ENCODE measurements at regions not wholly inside any gene's neighbourhood (a gene's known extent, or its start where the extent isn't known, plus 50 kb on each side); places are given as distances from the start of the nearest gene placed in this dataset.

DNA sequence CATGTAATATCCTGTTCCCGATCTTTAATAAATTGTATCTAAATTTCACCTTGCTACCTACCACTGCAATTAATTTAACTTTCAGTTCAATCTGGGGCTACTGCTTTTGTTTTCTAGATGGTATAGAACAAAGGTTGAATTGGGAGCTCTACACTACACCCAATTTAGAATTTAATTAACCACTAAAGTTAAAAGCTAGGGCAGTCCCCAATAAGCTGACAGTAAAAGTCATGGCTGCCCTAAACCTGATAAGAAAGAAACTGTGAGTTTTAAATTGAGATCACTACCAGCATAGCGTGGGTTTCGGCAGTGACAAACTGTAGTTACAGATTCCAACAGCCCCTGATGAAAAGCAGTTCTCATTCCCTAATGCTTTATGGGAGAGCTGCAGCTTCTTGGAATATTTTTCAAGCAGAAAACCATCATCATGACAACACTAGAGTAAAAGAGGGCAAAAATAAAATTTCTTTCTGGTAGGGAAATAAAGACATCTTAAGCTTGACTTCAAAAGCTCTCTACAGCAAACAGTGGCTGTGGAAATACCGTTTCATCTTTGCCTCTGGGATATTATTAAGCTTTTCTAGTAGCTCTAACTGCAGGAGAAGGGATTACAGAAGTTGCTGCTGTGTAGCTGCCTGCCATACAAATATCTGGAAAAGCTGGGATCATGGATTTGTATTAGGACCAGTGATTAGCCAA is 1372.1 kb downstream of the EPHA7 start:
- Mint-ChIP-seq H3K4me3 (no peak overlapping the region), H3K27me3 (no peaks in the 10 kb centered on the region), H3K9me3 (peaks cover 3% of the 10 kb centered on the region), H3K36me3 (ENCODE audit: low read depth) (no peaks in the 10 kb centered on the region), H3K27ac (no peak overlapping the region), H3K4me1 (ENCODE audit: low read depth) (no peaks in the 10 kb centered on the region)
- DNase-seq: no peak
- intact Hi-C loops (cut with micrococcal nuclease): no loop called here
- TF ChIP-seq, protein P1, sequence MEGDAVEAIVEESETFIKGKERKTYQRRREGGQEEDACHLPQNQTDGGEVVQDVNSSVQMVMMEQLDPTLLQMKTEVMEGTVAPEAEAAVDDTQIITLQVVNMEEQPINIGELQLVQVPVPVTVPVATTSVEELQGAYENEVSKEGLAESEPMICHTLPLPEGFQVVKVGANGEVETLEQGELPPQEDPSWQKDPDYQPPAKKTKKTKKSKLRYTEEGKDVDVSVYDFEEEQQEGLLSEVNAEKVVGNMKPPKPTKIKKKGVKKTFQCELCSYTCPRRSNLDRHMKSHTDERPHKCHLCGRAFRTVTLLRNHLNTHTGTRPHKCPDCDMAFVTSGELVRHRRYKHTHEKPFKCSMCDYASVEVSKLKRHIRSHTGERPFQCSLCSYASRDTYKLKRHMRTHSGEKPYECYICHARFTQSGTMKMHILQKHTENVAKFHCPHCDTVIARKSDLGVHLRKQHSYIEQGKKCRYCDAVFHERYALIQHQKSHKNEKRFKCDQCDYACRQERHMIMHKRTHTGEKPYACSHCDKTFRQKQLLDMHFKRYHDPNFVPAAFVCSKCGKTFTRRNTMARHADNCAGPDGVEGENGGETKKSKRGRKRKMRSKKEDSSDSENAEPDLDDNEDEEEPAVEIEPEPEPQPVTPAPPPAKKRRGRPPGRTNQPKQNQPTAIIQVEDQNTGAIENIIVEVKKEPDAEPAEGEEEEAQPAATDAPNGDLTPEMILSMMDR (IDR thresholded peaks at IDR 0.05): no peak
- CTCF ChIA-PET: no interaction called here
- POLR2A ChIA-PET: no interaction called here
- no peak for ATAC-seq

DNA sequence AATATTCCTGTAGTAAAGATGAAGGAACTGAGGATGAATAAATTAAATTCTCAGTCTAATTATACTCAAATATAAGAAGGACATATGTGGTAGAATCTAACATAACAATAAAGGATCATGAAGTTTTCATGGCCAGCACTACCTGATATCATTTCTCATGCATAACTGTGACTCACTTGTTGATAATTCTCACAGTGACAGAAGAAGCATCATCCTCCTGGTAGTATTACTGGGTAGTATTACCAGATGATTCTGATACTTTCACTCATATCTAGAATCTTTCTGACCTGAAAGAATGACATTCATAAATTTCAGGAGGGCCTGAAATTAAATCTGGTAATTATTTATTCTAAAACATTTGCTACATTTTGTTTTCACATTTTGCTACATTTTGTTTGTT is 1375.0 kb downstream of the EPHA7 start:
- peaks cover 9% of the 10 kb centered on the region for H3K9me3 Mint-ChIP-seq
- ATAC-seq (no peak), DNase-seq (no peak)
- POLR2A ChIA-PET: no interaction called here
- TF ChIP-seq, protein P1 (IDR thresholded peaks at IDR 0.05): no peak
- no peaks in the 10 kb centered on the region for H3K4me1 Mint-ChIP-seq (ENCODE audit: low read depth)
- H3K36me3 Mint-ChIP-seq (ENCODE audit: low read depth): no peaks in the 10 kb centered on the region
- no peaks in the 10 kb centered on the region for H3K27me3 Mint-ChIP-seq
- H3K27ac Mint-ChIP-seq: no peak overlapping the region
- H3K4me3 Mint-ChIP-seq: no peak overlapping the region
- CTCF ChIA-PET: no interaction called here
- intact Hi-C loops (cut with micrococcal nuclease): no loop called here

DNA sequence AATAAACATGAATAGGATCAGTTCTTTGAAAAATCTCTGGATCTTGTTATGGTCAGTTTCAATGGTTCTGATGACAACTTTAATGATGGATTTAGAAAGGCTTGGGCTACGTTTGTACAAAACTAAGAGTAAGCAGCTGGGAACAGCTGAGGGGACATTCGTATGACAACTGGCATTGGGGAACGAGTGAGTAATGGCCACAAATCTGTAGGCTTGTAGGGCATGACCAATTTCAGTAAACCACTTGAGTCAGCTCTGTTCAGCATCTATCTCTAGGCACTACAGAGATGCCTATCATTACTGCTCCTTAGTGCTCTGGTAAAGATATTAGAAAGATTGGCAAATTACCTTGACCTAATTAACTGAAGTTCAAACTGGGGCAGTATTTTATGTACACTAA is 1375.6 kb downstream of the EPHA7 start:
- no peaks in the 10 kb centered on the region for H3K36me3 Mint-ChIP-seq (ENCODE audit: low read depth)
- no peaks in the 10 kb centered on the region for H3K27me3 Mint-ChIP-seq
- ATAC-seq (no peak), DNase-seq (no peak)
- intact Hi-C loops (cut with micrococcal nuclease): no loop called here
- H3K4me1 Mint-ChIP-seq (ENCODE audit: low read depth): no peaks in the 10 kb centered on the region
- TF ChIP-seq, protein P1 (IDR thresholded peaks at IDR 0.05): no peak
- H3K27ac Mint-ChIP-seq: no peak overlapping the region
- CTCF ChIA-PET: no interaction called here
- POLR2A ChIA-PET: no interaction called here
- no peak overlapping the region for H3K4me3 Mint-ChIP-seq
- peaks cover 9% of the 10 kb centered on the region for H3K9me3 Mint-ChIP-seq

DNA sequence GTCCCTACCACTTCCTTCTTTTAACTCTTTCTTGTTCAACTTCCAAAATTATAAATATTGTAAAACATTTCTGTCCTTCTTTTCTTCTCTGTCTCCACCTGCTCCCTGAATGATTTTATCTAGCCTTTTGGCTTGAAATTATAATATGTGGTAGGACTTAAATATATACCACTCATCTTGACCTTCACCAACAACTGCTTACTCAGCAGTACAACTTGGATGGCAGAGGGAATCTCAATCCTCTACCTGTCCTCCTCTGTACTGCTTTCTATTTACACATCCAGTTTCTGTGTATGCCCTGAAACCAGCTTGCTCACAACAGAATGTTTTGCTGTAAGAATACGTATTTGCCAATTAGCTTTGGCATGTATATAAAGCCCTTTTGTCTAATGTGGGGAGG is 1392.5 kb downstream of the EPHA7 start:
- Mint-ChIP-seq H3K4me3 (no peak overlapping the region), H3K4me1 (ENCODE audit: low read depth) (no peaks in the 10 kb centered on the region), H3K27me3 (no peaks in the 10 kb centered on the region), H3K27ac (no peak overlapping the region), H3K36me3 (ENCODE audit: low read depth) (no peaks in the 10 kb centered on the region), H3K9me3 (peaks cover 8% of the 10 kb centered on the region)
- intact Hi-C loops (cut with micrococcal nuclease): no loop called here
- no peak for ATAC-seq
- TF ChIP-seq, protein P1 (IDR thresholded peaks at IDR 0.05): no peak
- CTCF ChIA-PET: no interaction called here
- DNase-seq: no peak
- POLR2A ChIA-PET: no interaction called here

DNA sequence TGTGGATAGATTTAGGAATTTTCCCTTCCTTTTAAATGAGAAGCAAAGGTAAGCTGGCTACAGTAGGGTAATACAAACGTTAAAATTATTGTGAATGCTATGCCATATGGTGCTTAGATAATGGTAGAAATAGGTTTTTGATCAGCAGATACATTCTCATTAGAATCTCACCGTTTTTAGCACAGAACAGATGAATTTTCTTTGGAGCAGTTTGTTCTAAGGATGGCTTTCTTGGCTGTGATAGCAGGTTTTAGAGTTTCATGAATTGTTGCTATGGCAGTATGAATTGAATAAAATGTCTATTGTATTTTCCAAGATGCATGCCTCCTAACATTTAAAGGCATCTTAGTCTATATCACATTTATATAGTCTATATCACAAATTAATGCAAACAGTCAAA is 1394.5 kb downstream of the EPHA7 start:
- no peak overlapping the region for H3K4me3 Mint-ChIP-seq
- H3K36me3 Mint-ChIP-seq (ENCODE audit: low read depth): no peaks in the 10 kb centered on the region
- ATAC-seq: no peak
- TF ChIP-seq, protein P1 (IDR thresholded peaks at IDR 0.05): no peak
- no peaks in the 10 kb centered on the region for H3K4me1 Mint-ChIP-seq (ENCODE audit: low read depth)
- H3K27me3 Mint-ChIP-seq: no peaks in the 10 kb centered on the region
- no peak for DNase-seq
- no peak overlapping the region for H3K27ac Mint-ChIP-seq
- CTCF ChIA-PET: no interaction called here
- H3K9me3 Mint-ChIP-seq: no peaks in the 10 kb centered on the region
- POLR2A ChIA-PET: no interaction called here
- intact Hi-C loops (cut with micrococcal nuclease): no loop called here

Measured in activated CD8-positive, alpha-beta T cell treated with anti-CD3 and anti-CD28 coated beads for 36 hours (primary cell).